ENCODE measurements at regions not wholly inside any gene's neighbourhood (a gene's known extent, or its start where the extent isn't known, plus 50 kb on each side); places are given as distances from the start of the nearest gene placed in this dataset.

DNA sequence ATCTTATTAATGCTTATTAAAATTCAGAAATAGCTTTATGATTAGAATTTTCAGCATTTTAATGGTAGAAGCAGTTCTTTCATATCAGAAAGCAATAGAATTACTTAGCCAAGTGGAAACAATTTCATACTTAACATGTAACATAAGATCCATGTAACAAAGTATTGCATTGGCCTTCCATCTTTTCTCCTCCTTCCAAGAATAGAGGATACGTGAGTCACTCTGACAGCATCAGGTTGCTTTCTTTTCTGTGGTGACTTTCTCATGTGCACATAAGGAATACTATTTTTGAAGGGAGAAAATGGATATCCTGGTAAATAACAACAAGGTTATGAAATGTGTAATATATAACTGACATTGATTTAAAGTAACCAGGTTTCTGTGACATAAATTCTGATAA lies 272.2 kb downstream of the ANXA1 start:
- TF ChIP-seq, protein P1, sequence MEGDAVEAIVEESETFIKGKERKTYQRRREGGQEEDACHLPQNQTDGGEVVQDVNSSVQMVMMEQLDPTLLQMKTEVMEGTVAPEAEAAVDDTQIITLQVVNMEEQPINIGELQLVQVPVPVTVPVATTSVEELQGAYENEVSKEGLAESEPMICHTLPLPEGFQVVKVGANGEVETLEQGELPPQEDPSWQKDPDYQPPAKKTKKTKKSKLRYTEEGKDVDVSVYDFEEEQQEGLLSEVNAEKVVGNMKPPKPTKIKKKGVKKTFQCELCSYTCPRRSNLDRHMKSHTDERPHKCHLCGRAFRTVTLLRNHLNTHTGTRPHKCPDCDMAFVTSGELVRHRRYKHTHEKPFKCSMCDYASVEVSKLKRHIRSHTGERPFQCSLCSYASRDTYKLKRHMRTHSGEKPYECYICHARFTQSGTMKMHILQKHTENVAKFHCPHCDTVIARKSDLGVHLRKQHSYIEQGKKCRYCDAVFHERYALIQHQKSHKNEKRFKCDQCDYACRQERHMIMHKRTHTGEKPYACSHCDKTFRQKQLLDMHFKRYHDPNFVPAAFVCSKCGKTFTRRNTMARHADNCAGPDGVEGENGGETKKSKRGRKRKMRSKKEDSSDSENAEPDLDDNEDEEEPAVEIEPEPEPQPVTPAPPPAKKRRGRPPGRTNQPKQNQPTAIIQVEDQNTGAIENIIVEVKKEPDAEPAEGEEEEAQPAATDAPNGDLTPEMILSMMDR (IDR thresholded peaks at IDR 0.05), result no peak
- TF ChIP-seq POLR2A (IDR thresholded peaks at IDR 0.05; ENCODE audit: low read depth) (no peak), POLR2AphosphoS5 (IDR thresholded peaks at IDR 0.05) (no peak), EP300 (IDR thresholded peaks at IDR 0.05) (no peak)

All from esophagus muscularis mucosa (tissue), 4 donors.